GM12873 (cell line): ENCODE measurements at regions not wholly inside any gene's neighbourhood (a gene's known extent, or its start where the extent isn't known, plus 50 kb on each side); places are given as distances from the start of the nearest gene placed in this dataset.

Experiments
- TF ChIP-seq, protein P1 (sequence below): IDR thresholded peaks from 2 replicates; pipeline ENCODE4 v1.5.1; 2012; ENCODE audit warnings: low read depth, mild to moderate bottlenecking, moderate library complexity, low read length, control low read depth; ENCODE audit not compliant: insufficient read depth; ENCODE audit errors: missing control alignments

DNA sequence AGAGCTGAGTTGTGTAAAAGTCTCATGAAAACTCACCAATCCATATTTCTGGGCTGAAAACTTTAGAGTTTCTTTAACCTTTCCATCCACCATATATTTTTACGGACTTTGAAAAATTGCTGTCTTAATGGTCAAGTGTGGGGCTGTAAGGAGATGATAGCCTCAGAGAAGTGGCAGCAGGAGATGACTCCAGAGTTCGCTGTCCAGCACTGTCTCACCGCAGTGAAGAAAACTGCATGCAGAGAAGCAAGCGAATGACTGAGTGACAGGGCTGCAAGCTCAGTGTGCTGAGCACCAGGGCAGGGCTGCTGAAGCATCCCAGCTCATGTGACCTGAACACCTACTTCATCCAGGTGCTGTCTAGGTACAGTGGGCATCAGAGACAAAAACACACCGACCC is 564.5 kb downstream of the ACTR3B start:
- TF ChIP-seq, protein P1, sequence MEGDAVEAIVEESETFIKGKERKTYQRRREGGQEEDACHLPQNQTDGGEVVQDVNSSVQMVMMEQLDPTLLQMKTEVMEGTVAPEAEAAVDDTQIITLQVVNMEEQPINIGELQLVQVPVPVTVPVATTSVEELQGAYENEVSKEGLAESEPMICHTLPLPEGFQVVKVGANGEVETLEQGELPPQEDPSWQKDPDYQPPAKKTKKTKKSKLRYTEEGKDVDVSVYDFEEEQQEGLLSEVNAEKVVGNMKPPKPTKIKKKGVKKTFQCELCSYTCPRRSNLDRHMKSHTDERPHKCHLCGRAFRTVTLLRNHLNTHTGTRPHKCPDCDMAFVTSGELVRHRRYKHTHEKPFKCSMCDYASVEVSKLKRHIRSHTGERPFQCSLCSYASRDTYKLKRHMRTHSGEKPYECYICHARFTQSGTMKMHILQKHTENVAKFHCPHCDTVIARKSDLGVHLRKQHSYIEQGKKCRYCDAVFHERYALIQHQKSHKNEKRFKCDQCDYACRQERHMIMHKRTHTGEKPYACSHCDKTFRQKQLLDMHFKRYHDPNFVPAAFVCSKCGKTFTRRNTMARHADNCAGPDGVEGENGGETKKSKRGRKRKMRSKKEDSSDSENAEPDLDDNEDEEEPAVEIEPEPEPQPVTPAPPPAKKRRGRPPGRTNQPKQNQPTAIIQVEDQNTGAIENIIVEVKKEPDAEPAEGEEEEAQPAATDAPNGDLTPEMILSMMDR: no peak

DNA sequence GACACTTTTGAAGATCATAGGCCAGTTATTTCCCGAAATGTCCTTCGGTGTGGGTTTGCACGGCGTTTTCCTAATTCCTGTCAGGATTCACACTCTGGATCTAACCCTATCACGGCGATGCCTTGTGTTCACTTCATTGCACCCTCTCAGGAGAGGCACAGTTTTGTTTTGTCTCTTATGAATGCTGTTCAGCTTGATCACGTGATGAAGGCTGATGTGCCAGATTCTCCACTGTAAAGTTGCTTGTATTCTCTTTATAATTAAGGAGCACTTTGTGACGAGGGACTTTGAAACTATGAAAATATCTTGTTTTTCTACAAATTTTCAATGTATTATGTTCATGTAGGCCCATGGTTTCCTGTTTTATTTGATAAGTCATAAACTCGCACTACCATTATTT is 568.1 kb downstream of the ACTR3B start:
- TF ChIP-seq, protein P1: no peak

DNA sequence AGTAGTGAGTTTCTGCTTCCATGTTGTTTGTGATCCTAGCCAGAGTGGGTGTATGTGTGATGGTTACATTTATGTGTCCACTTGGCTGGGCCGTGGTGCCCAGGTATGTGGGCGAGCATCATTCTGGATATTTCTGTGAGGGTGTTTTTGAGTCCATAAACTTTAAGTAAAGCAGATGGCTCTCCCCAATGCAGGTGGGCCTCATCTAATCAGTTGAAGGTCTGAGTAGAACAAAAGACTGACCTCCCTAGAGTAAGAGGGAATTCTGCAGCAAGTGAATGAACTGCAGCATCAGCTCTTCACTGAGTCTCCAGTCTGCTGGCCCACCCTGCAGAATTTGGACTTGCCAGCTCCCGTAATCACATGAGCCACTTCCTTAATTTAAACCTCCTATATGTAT is 571.9 kb downstream of the ACTR3B start:
- TF ChIP-seq, protein P1: no peak

DNA sequence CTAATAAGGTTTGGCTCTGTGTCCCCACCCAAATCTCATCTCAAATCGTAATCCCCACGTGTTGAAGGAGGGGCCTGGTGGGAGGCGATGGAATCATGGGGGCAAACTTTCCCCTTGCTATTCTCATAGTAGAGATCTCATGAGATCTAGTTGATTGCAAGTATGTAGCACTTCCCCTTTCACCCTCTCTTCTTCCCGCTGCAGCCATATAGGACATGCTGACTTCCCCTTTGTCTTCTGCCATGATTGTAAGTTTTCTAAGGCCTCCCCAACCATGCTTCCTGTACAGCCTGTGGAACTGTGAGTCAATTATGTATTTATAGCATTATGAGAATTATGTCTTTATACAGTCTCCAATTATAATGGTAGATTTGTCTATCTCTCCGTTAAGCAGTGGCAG is 594.5 kb downstream of the ACTR3B start:
- TF ChIP-seq, protein P1: no peak

DNA sequence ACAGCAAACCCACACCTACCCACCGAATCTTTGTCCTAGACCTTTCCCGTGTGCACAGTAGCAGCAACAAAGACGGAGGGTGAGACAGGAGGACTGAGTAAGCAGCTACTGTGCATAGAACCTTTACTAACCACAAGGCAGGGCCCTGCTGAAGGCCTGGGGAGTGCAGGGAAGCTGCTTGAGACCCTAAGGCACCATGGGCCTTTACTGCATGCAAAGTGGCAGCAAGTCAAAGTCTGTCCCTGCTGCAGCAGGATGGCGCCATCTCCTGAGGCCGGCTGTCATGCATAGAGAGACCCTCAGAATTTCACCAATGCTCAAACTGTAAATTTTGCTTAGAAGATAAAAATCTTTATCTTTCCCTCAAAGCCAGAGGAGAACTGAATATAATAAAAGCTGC is 610.5 kb downstream of the ACTR3B start:
- TF ChIP-seq, protein P1: no peak

DNA sequence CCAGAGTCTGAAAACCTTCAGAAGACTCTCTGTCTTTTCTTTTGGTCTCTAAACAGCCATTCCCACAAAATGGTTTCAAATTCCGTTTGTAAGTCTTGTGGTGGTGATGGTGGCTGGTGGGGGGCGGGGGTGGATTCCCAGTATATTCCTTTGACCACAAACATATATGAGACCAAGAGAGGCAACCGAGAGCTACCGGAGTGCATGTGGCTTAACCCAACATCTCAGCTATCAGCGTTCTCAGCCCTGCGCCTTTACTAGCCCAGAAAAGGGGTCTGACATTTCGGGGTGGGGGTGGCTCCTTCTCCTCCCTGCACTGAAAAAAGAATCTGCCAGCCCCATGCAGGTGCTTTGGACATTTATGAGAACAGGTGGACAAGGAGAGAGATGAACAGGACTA is 621.1 kb downstream of the ACTR3B start:
- TF ChIP-seq, protein P1: no peak

DNA sequence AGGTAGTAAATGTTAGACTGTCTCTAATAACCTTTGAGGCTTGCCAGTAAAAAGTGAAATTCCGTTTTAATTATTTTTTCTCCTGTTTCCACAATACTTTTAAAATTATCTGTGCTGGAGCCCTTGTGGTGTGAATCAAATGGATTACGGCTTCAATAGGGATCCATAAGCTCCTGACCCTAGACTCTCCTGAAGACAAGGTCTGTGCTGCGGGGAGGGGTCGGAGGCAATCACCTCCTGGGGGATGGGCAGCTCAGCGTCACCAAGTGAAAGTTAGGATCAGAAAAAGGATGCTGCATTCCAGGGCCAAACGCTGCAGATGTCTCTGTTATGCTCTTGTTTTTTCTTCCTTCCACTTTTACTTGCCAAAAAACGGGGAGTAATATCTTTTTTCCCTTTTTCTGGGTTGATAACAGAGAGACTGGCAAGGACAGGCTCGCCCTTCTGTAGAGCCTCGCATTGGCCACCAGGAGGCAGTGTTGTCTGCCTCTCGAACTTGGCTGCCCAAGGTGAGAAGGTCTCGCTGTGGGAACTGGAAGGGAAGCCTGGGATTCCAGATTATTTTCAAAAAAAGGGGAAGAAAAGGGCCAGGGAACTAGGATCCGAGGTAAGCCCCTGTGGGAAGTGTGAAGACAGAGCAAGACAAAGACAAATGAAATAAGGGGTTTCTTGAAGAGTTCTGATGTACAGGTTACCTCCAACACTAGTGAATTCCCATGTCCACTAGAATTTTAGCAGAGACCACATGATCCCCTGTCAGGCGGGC is 621.9 kb downstream of the ACTR3B start:
- TF ChIP-seq, protein P1: peak; percentile 91
